Lung (tissue), 11 donors: ENCODE measurements at regions not wholly inside any gene's neighbourhood (a gene's known extent, or its start where the extent isn't known, plus 50 kb on each side); places are given as distances from the start of the nearest gene placed in this dataset.

Experiments used
- ATAC-seq: fragments of 200-7000 bp; cut with Tn5 transposase; one replicate; pipeline ENCODE4 v1.9.1; 2020; ENCODE audit warnings: moderate number of reproducible peaks; ENCODE audit not compliant: insufficient read depth, low FRiP score
- DNase-seq, 3 donors: peaks; one replicate each; pipeline ENCODE4 v3.0.0-alpha.2; 2013 to 2017
- H3K27ac ChIP-seq, 2 donors: one replicate each; pipeline ENCODE4 v1.5.1; 2013; ENCODE audit warnings: mild to moderate bottlenecking in 2 of 2, moderate library complexity in 2 of 2, control low read depth in 1 of 2, inconsistent platforms in 1 of 2, low read depth in 1 of 2, low read length in 1 of 2
- H3K27me3 ChIP-seq, 3 donors: one replicate each; pipeline ENCODE4 v1.5.1; 2013; ENCODE audit warnings: low read length in 2 of 3; ENCODE audit not compliant: control insufficient read depth in 3 of 3, insufficient read depth in 3 of 3
- H3K36me3 ChIP-seq, 4 donors: one replicate each; pipeline ENCODE4 v1.5.1; 2013; ENCODE audit warnings: low read length in 4 of 4, mild to moderate bottlenecking in 1 of 4, moderate library complexity in 1 of 4; ENCODE audit not compliant: control insufficient read depth in 4 of 4, insufficient read depth in 4 of 4
- H3K4me1 ChIP-seq, 5 donors: one replicate each; pipeline ENCODE4 v1.5.1; 2013; ENCODE audit warnings: low read length in 5 of 5, mild to moderate bottlenecking in 2 of 5, moderate library complexity in 1 of 5; ENCODE audit not compliant: control insufficient read depth in 5 of 5, insufficient read depth in 5 of 5
- H3K4me3 ChIP-seq: one replicate; pipeline ENCODE4 v1.5.1; 2013; ENCODE audit warnings: mild to moderate bottlenecking, control low read depth, moderate library complexity
- H3K9ac ChIP-seq, 2 donors: one replicate each; pipeline ENCODE4 v1.5.1; 2013; ENCODE audit warnings: low read length in 2 of 2, control low read depth in 1 of 2; ENCODE audit not compliant: insufficient read depth in 1 of 2
- H3K9me3 ChIP-seq, 4 donors: one replicate each; pipeline ENCODE4 v1.5.1; 2013; ENCODE audit warnings: low read length in 3 of 4, mild to moderate bottlenecking in 1 of 4, moderate library complexity in 1 of 4; ENCODE audit not compliant: control insufficient read depth in 4 of 4, insufficient read depth in 3 of 4
- CTCF ChIP-seq: IDR thresholded peaks from 2 replicates; pipeline ENCODE4 v1.5.1; 2012; ENCODE audit warnings: mild to moderate bottlenecking; ENCODE audit errors: control extremely low read depth, extremely low read depth
- WGBS, 2 donors: extraction: QIAGEN DNeasy Blood & Tissue Kit; methylation state at CpG; one replicate each; pipeline ENCODE4 v1.1.7; 2013; 5-methylcytosine and 5-hydroxymethylcytosine counted together
- donor health status: control.
- donor health status: control.
- donor health status: Bipolar disorder and iron deficiency.
- donor health status: healthy.
- donor health status: DM: yes; HTN: yes; CAD: no.

DNA sequence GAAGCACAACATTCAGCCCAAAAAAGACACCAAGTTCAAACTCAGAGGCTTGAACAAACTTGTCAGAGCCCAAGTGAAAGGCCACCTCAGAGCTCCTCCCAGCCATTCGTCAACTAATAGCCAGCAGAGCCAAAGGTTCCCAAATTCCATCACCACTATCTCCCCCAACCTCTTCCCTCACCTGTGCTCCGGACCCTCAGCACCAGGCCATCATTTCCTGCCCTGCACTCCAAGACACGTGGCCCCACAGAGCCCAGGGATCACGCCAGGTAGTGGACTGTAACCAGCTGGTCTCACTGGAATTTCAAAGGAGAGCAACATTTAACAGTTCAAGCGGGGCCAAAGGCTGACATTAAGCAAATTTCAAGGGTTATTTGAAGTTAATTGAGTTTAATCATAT, 245.2 kb upstream of the IGF1R start:
- Histone ChIP-seq H3K9me3 (peaks cover 0 to 2% (median 0%) of the 10 kb centered on the region in 4 donors), H3K27ac (no peak overlapping the region), H3K36me3 (no peaks in the 10 kb centered on the region), H3K4me3 (no peak overlapping the region), H3K27me3 (peaks cover 0 to 2% (median 0%) of the 10 kb centered on the region in 3 donors), H3K9ac (no peak overlapping the region), H3K4me1 (no peaks in the 10 kb centered on the region)
- ATAC-seq = no peak
- DNase-seq = no peak
- TF ChIP-seq CTCF = no peak
- WGBS, 2 donors = 77 to 86% methylated on average over 5 of the region's 5 CpGs

DNA sequence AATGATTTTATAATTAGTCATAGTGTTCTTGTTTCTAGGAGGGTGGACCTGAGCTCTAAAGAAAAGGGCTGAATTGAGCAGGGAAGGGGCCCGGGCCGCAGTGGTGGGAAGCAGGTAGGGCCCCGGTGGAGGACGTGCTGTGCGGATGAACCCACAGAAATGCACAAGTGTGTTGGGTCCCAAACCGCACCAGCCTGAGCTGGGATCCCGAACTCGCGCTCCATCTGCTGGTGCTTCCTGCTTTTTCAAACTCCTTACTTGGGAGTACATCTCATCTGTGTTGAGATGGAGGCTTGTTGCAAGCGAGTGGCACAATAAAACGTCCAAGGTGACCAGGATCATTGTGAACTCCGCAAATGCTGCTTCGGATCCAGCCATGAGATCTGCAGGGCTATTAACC, 244.8 kb upstream of the IGF1R start:
- no peak for DNase-seq
- H3K9me3 ChIP-seq = peaks cover 0 to 2% (median 0%) of the 10 kb centered on the region in 4 donors
- H3K27ac ChIP-seq = no peak overlapping the region
- no peak overlapping the region for H3K4me3 ChIP-seq
- TF ChIP-seq CTCF = no peak
- no peak overlapping the region for H3K9ac ChIP-seq
- WGBS, 2 donors = 87 to 91% methylated on average over 13 of the region's 13 CpGs
- H3K36me3 ChIP-seq = no peaks in the 10 kb centered on the region
- H3K27me3 ChIP-seq = peaks cover 0 to 2% (median 0%) of the 10 kb centered on the region in 3 donors
- no peak for ATAC-seq
- H3K4me1 ChIP-seq = no peaks in the 10 kb centered on the region

DNA sequence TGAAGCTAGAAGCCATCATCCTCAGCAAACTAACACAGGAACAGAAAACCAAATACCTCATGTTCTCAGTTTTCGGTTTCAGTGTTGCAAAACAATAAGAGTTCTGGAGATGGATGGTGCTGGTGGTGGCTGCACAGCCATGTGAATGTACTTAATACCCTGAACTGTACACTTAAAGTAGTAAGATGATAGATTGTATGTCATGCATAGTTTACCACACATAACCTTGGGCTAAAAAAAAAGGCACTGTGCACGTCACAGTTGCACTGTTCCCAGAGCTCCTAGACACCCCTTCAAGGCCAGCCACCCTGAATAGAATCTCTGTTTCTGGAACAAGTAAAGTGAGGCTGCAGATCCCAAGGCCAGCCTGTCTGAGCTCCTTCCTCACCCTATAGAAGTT, 243.3 kb upstream of the IGF1R start:
- Histone ChIP-seq H3K4me3 (no peak overlapping the region), H3K27ac (no peak overlapping the region), H3K4me1 (no peaks in the 10 kb centered on the region), H3K9me3 (peaks cover 0 to 2% (median 0%) of the 10 kb centered on the region in 4 donors), H3K27me3 (peaks cover 0 to 4% (median 2%) of the 10 kb centered on the region in 3 donors), H3K36me3 (no peaks in the 10 kb centered on the region), H3K9ac (no peak overlapping the region)
- TF ChIP-seq CTCF = no peak
- 60 to 65% methylated on average over 2 of the region's 2 CpGs for WGBS, 2 donors
- no peak for DNase-seq
- ATAC-seq = no peak

DNA sequence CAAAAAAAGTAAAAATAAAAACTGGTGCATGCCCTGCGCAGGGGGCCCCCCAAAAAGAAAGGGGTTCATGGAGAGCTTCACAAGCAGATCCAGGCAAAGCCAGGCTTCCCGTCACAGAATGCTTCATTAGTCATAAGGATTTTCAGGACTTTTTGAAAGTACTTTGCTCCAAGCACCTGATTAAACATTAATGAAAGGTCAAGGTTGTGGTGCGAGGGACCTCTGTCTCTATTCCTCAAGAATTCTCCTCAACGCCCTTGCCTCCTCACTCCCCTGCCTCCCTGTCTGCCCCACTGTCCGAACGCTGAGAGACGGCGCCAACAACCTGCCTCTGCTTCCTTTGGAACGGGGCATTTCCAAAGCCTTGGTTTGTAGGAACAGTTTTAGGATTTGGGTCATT, 240.1 kb upstream of the IGF1R start:
- H3K36me3 ChIP-seq = no peaks in the 10 kb centered on the region
- no peak overlapping the region for H3K27ac ChIP-seq
- H3K4me3 ChIP-seq = no peak overlapping the region
- peaks cover 0 to 2% (median 0%) of the 10 kb centered on the region in 4 donors for H3K9me3 ChIP-seq
- H3K27me3 ChIP-seq = peaks cover 0 to 4% (median 0%) of the 10 kb centered on the region in 3 donors
- H3K4me1 ChIP-seq = no peaks in the 10 kb centered on the region
- WGBS, 2 donors = 77 to 91% methylated on average over 9 of the region's 9 CpGs
- ATAC-seq = no peak
- no peak for DNase-seq
- no peak for TF ChIP-seq CTCF
- no peak overlapping the region for H3K9ac ChIP-seq
